H9 (cell line): ENCODE measurements at regions not wholly inside any gene's neighbourhood (a gene's known extent, or its start where the extent isn't known, plus 50 kb on each side); places are given as distances from the start of the nearest gene placed in this dataset.

Experiments used
- DNase-seq: peaks from one replicate; pipeline ENCODE4 v3.0.0-alpha.2; 2017
- H2AFZ ChIP-seq: one replicate; pipeline ENCODE4 v1.6.1; 2013; ENCODE audit warnings: mild to moderate bottlenecking, low read length, control low read depth, moderate library complexity
- H2AK5ac ChIP-seq: 2 replicates; pipeline ENCODE4 v1.6.1; 2013; ENCODE audit warnings: low read length, control low read depth, mixed read lengths; ENCODE audit not compliant: insufficient read length
- H2BK120ac ChIP-seq: one replicate; pipeline ENCODE4 v1.6.1; 2013; ENCODE audit warnings: low read depth, mild to moderate bottlenecking, low read length, control low read depth, inconsistent platforms; ENCODE audit not compliant: poor library complexity, severe bottlenecking
- H2BK12ac ChIP-seq: 2 replicates; pipeline ENCODE4 v1.6.1; 2013; ENCODE audit warnings: low read length, control low read depth, mixed read lengths, low read depth; ENCODE audit not compliant: insufficient read length
- H2BK15ac ChIP-seq: 2 replicates; pipeline ENCODE4 v1.6.1; 2013; ENCODE audit warnings: low read depth, low read length, control low read depth
- H2BK20ac ChIP-seq: one replicate; pipeline ENCODE4 v1.6.1; 2013; ENCODE audit warnings: low read depth, mild to moderate bottlenecking, low read length, control low read depth, inconsistent platforms; ENCODE audit not compliant: poor library complexity, severe bottlenecking
- H2BK5ac ChIP-seq: 2 replicates; pipeline ENCODE4 v1.6.1; 2013; ENCODE audit warnings: low read length, control low read depth, mixed read lengths; ENCODE audit not compliant: insufficient read length
- H3K14ac ChIP-seq: 2 replicates; pipeline ENCODE4 v1.6.1; 2013; ENCODE audit warnings: low read length, control low read depth; ENCODE audit not compliant: insufficient read depth
- H3K18ac ChIP-seq: 2 replicates; pipeline ENCODE4 v1.6.1; 2013; ENCODE audit warnings: low read depth, mild to moderate bottlenecking, mixed read lengths, low read length, control low read depth; ENCODE audit not compliant: insufficient read length
- H3K23ac ChIP-seq: 2 replicates; pipeline ENCODE4 v1.6.1; 2013; ENCODE audit warnings: low read length, control low read depth, mixed read lengths, low read depth; ENCODE audit not compliant: insufficient read length
- H3K23me2 ChIP-seq: 2 replicates; pipeline ENCODE4 v1.6.1; 2013; ENCODE audit warnings: low read depth, mild to moderate bottlenecking, mixed read lengths, low read length, control low read depth; ENCODE audit not compliant: insufficient read length, poor library complexity, severe bottlenecking
- H3K27ac ChIP-seq: 2 replicates; pipeline ENCODE4 v1.5.1; 2013; ENCODE audit warnings: low read length, control low read depth, mixed read lengths, low read depth; ENCODE audit not compliant: insufficient read length
- H3K27me3 ChIP-seq: 2 replicates; pipeline ENCODE4 v1.6.1; 2013; ENCODE audit warnings: low read length, control low read depth, inconsistent platforms; ENCODE audit not compliant: insufficient read depth
- H3K4ac ChIP-seq: 2 replicates; pipeline ENCODE4 v1.6.1; 2013; ENCODE audit warnings: low read depth, mild to moderate bottlenecking, control low read depth, inconsistent platforms, low read length, moderate library complexity
- H3K4me1 ChIP-seq: 2 replicates; pipeline ENCODE4 v1.6.1; 2013; ENCODE audit warnings: low read length, control low read depth, inconsistent platforms; ENCODE audit not compliant: insufficient read depth
- H3K4me2 ChIP-seq: 2 replicates; pipeline ENCODE4 v1.6.1; 2013; ENCODE audit warnings: low read length, control low read depth, mixed read lengths; ENCODE audit not compliant: insufficient read length, insufficient read depth
- H3K56ac ChIP-seq: 2 replicates; pipeline ENCODE4 v1.6.1; 2013; ENCODE audit warnings: low read depth, mild to moderate bottlenecking, mixed read lengths, low read length, control low read depth; ENCODE audit not compliant: insufficient read length
- H3K79me1 ChIP-seq: 2 replicates; pipeline ENCODE4 v1.6.1; 2013; ENCODE audit warnings: low read depth, mild to moderate bottlenecking, moderate library complexity, low read length, control low read depth, inconsistent platforms; ENCODE audit not compliant: insufficient read depth, poor library complexity, severe bottlenecking
- H3K79me2 ChIP-seq: 2 replicates; pipeline ENCODE4 v1.6.1; 2013; ENCODE audit warnings: low read length, control low read depth, inconsistent platforms; ENCODE audit not compliant: insufficient read depth
- H3K9ac ChIP-seq: 2 replicates; pipeline ENCODE4 v1.6.1; 2013; ENCODE audit warnings: low read length, control low read depth, mixed read lengths; ENCODE audit not compliant: insufficient read length; ENCODE audit errors: extremely low read depth
- H3K9me3 ChIP-seq: one replicate; pipeline ENCODE4 v1.6.1; 2013; ENCODE audit warnings: low read depth, low read length, inconsistent platforms; ENCODE audit not compliant: control insufficient read depth
- H3T11ph ChIP-seq: one replicate; pipeline ENCODE4 v1.6.1; 2013; ENCODE audit warnings: mild to moderate bottlenecking, low read length, control low read depth, inconsistent platforms
- H4K20me1 ChIP-seq: one replicate; pipeline ENCODE4 v1.6.1; 2013; ENCODE audit not compliant: control insufficient read depth, insufficient read length, insufficient read depth
- H4K5ac ChIP-seq: 2 replicates; pipeline ENCODE4 v1.6.1; 2013; ENCODE audit warnings: low read depth, mild to moderate bottlenecking, mixed read lengths, low read length, control low read depth; ENCODE audit not compliant: insufficient read length
- H4K8ac ChIP-seq: replicated peaks from 2 replicates; pipeline ENCODE4 v1.6.1; 2013; ENCODE audit warnings: low read length, control low read depth, mixed read lengths, low read depth; ENCODE audit not compliant: insufficient read length
- H4K91ac ChIP-seq: 2 replicates; pipeline ENCODE4 v1.6.1; 2013; ENCODE audit warnings: low read depth, mild to moderate bottlenecking, moderate library complexity, mixed read lengths, low read length, control low read depth; ENCODE audit not compliant: insufficient read length
- H3K27ac Mint-ChIP-seq, 3 experiments: 2 replicates in 2 of 3; 3 replicates in 1 of 3; pipeline ENCODE4 v1.8.0; 2020 to 2021; ENCODE audit warnings: mixed read lengths in 3 of 3, mild to moderate bottlenecking in 1 of 3, moderate library complexity in 1 of 3
- H3K27me3 Mint-ChIP-seq: 2 replicates; pipeline ENCODE4 v1.8.0; 2021; ENCODE audit warnings: low read depth, mild to moderate bottlenecking, moderate library complexity, mixed read lengths
- H3K36me3 Mint-ChIP-seq, 3 experiments: 2 replicates in 2 of 3; 3 replicates in 1 of 3; pipeline ENCODE4 v1.8.0; 2020 to 2021; ENCODE audit warnings: low read depth in 3 of 3, mixed read lengths in 3 of 3; ENCODE audit not compliant: insufficient read depth in 1 of 3
- H3K4me1 Mint-ChIP-seq, 2 experiments: 2 replicates each; pipeline ENCODE4 v1.8.0; 2020; ENCODE audit warnings: mixed read lengths in 2 of 2
- H3K4me3 Mint-ChIP-seq, 2 experiments: 2 replicates in 1 of 2; 3 replicates in 1 of 2; pipeline ENCODE4 v1.8.0; 2020 to 2021; ENCODE audit warnings: mild to moderate bottlenecking in 2 of 2, mixed read lengths in 2 of 2, moderate library complexity in 1 of 2
- H3K9me3 Mint-ChIP-seq, 2 experiments: 2 replicates in 1 of 2; 3 replicates in 1 of 2; pipeline ENCODE4 v1.8.0; 2020; ENCODE audit warnings: mild to moderate bottlenecking in 2 of 2, mixed read lengths in 2 of 2, moderate library complexity in 1 of 2
- CTCF ChIP-seq: fragments of 200-600 bp; sonication (generic); conservative IDR thresholded peaks from 3 replicates; pipeline ENCODE4 v1.8.0; 2021; ENCODE audit warnings: antibody characterized with exemption, mild to moderate bottlenecking
- WGBS: extraction: QIAGEN DNeasy Blood & Tissue Kit; methylation state at CpG from one replicate; pipeline ENCODE4 v1.1.7; 2013; ENCODE audit warnings: missing lambda C conversion rate, low lambda C conversion rate, mixed read lengths; ENCODE audit not compliant: insufficient read length; ENCODE audit errors: extremely low coverage; 5-methylcytosine and 5-hydroxymethylcytosine counted together

GRCh38 chrX:140928739-140929138, 73.7 kb upstream of the SPANXB1 start:
- no peak overlapping the region for H3K4me3 Mint-ChIP-seq
- Histone ChIP-seq H3K4me2 (no peak overlapping the region), H3K79me2 (no peaks in the 10 kb centered on the region), H4K5ac (no peak overlapping the region), H2BK12ac (no peak overlapping the region), H3K14ac (no peak overlapping the region), H3K4ac (no peak overlapping the region), H3K56ac (no peak overlapping the region), H2AFZ (no peak overlapping the region), H2BK5ac (no peak overlapping the region), H4K91ac (no peak overlapping the region), H3K9ac (no peak overlapping the region), H3K4me1 (no peaks in the 10 kb centered on the region), H3K9me3 (peaks cover 14% of the 10 kb centered on the region), H3K23me2 (no peaks in the 10 kb centered on the region), H2BK15ac (no peak overlapping the region), H2AK5ac (no peak overlapping the region), H3K79me1 (no peaks in the 10 kb centered on the region), H4K8ac (no peak overlapping the region), H3K27ac (no peak overlapping the region), H2BK120ac (no peak overlapping the region), H4K20me1 (no peaks in the 10 kb centered on the region), H3K18ac (no peak overlapping the region), H3T11ph (no peak overlapping the region), H3K27me3 (no peaks in the 10 kb centered on the region), H2BK20ac (no peak overlapping the region), H3K23ac (no peak overlapping the region)
- no CpG with 5 or more reads among the region's 3 CpGs for WGBS
- no peaks in the 10 kb centered on the region; a peak in 3 of 7 replicates for H3K36me3 Mint-ChIP-seq
- TF ChIP-seq CTCF, result no peak
- H3K27me3 Mint-ChIP-seq, result no peaks in the 10 kb centered on the region; the same call in 1 of the 2 replicates
- DNase-seq, result no peak
- peaks cover 0 to 6% of the 10 kb centered on the region in 2 experiments; a peak in 3 of 4 replicates for H3K4me1 Mint-ChIP-seq
- H3K27ac Mint-ChIP-seq, result no peak overlapping the region
- H3K9me3 Mint-ChIP-seq, result peaks cover 55 to 63% of the 10 kb centered on the region in 2 experiments
